Right ventricle myocardium inferior (tissue), 1 donor: ENCODE measurements at regions not wholly inside any gene's neighbourhood (a gene's known extent, or its start where the extent isn't known, plus 50 kb on each side); places are given as distances from the start of the nearest gene placed in this dataset.

ENCODE experiments used
- ATAC-seq: fragments of 200-7000 bp; cut with Tn5 transposase; one replicate; pipeline ENCODE4 v1.9.1; 2020; ENCODE audit warnings: mild to moderate bottlenecking, moderate library complexity
- DNase-seq: peaks from one replicate; pipeline ENCODE4 v3.0.0; 2021; ENCODE audit errors: missing footprints
- intact Hi-C: fragments of 100-400 bp; cut with DNase I; formaldehyde crosslinking; loops from one replicate; pipeline ENCODE4 v1.11.0; 2022
- donor health status: DM: no; HTN: yes; CAD: no; lungs with severe emphysema.

GRCh38 chr3:178079966-178080365 is 456.3 kb upstream of the KCNMB2 start:
- ATAC-seq (no peak), DNase-seq (no peak)
- intact Hi-C loops: loop anchor here (5.0 to 10.0 kb wide), 3 partner anchors 242 to 355 kb away; no protein-coding TSS in a partner anchor

- DNase-seq (no peak), ATAC-seq (no peak)
- intact Hi-C loops: loop anchor here (5.0 to 10.0 kb wide), 2 partner anchors 240 to 358 kb away; no protein-coding TSS in a partner anchor
Measured at GRCh38 chr3:178082326-178082906, 453.8 kb upstream of the KCNMB2 start.

- ATAC-seq (peak; percentile 57), DNase-seq (no peak)
- intact Hi-C loops: loop anchor here (5.0 to 10.0 kb wide), 2 partner anchors 238 to 359 kb away; no protein-coding TSS in a partner anchor
Measured at GRCh38 chr3:178083906-178084866, 452.1 kb upstream of the KCNMB2 start.

DNA sequence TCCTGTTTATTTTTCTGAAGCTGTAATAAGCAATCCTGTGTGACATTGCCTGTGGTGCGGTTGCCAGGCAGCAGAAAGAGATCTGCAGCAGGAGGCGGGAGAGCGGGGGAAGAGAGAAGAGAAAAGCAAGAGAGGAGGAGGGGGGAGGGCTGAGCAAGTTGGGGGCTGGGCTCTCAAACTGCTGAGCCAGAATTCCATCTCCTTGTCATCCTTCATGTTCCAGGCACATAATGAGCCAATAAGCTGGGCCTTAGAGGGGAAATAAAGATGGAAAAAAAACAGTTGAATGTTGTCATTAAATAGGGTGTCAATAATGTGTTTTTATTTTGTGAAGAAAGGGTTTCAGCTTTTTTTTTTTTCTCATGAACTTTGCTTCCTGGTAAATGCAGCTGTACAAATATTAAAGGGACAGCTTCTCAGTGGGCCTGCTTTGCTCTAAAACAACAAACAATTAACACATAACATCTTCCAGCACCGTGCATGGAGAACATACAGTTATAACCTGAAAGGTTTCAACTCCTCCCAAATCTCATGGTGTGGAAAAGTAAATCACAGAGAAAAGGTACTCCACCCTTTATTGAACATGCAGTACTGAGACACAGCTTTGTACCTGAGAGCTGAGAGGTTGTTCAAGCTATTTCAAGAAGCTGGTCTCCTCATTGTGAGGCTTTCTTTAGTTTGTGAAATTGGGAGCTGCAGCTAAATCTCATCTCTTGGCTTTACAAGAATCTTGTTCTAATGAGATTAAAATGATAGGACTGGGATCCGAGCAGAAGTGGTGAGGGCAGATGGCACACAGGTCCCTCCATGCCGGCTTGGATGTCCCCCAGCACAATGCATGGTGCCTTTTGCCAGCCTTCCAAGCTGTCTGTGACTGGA is 451.1 kb upstream of the KCNMB2 start:
- intact Hi-C loops: loop anchor here (5.0 to 10.0 kb wide), 2 partner anchors 237 to 360 kb away; no protein-coding TSS in a partner anchor
- ATAC-seq (peak; percentile 96), DNase-seq (peak; percentile 90)

GRCh38 chr3:178085817-178086123 is 450.5 kb upstream of the KCNMB2 start:
- DNase-seq (no peak), ATAC-seq (no peak)
- intact Hi-C loops: loop anchor here (10.0 kb wide), 1 partner anchor 361 kb away; no protein-coding TSS in a partner anchor

DNA sequence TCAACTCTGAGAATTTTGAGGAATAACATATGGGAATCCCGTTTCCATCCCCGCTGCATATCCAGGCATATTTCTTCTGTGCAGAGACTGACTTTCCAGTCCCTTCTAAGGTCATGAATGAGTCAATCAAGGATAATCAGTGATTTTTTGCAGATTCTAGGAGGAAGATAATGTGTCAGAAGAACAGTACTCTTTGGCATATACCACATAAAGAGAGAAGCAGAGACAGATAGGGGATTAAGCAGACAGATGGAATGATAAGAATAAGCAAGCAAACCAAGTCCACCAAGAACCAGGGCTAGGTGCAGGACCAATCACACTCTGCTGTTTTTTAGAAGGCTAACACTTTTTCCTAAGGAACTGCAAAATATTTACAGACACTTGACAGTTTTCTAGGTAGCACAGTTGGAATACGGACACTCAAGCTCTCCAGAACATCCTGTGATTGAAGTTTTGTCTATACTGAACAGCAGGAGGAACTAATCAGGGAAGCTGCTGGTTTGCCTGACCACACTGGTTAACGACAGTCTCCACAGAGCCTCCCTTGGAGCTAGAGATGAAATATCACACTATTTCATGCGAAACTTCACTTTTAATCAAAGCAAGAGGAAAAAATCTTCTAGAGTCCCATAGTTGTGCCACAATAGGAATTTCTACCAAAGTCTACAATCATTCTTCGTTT is 450.0 kb upstream of the KCNMB2 start:
- ATAC-seq (no peak), DNase-seq (no peak)
- intact Hi-C loops: loop anchor here (10.0 kb wide), 1 partner anchor 361 kb away; no protein-coding TSS in a partner anchor

DNA sequence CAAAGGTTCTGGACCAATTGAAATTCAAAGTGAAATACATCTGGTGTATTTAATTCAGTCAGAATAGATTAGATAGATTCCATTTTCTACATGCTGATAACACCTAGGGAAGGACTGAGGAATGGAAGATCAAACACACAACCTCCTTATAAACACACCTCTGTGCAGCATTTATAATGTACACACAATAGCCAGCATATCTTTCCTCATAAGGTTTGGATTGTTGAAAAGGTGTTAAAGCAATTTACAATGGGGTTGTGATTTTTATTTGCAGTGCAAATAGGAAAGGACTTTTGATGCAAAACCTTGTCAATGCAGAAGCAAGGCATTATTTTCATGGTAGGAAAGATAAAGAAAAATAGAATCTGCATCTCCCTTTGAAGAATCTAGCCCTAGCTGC is 448.9 kb upstream of the KCNMB2 start:
- no peak for DNase-seq
- intact Hi-C loops: loop anchor here (10.0 kb wide), 1 partner anchor 363 kb away; no protein-coding TSS in a partner anchor
- ATAC-seq: no peak

DNA sequence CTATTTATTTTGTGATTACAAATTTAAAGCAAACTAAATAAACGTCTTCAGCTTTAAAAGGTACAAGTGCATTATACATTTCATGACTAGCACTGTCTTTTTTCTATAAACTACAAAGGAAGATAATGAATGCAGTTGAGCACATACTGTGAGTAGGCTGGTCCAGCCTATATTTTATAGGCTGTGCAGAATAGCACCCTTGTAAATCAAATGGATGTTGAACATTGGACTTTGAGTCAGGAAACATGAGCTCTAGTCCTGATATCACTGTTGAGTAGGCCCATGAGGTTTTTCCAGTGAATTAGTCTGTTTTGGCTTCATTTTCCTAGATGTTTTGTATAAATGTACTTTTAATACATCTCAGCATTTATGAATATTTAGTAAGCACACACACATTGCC is 447.3 kb upstream of the KCNMB2 start:
- ATAC-seq (no peak), DNase-seq (no peak)
- intact Hi-C loops: loop anchor here (10.0 kb wide), 1 partner anchor 364 kb away; no protein-coding TSS in a partner anchor

GRCh38 chr3:178090899-178091298 is 445.3 kb upstream of the KCNMB2 start:
- intact Hi-C loops: no loop called here
- DNase-seq (no peak), ATAC-seq (no peak)

GRCh38 chr3:178095522-178095921 is 440.7 kb upstream of the KCNMB2 start:
- intact Hi-C loops: no loop called here
- ATAC-seq: no peak

GRCh38 chr3:178096955-178097354 is 439.3 kb upstream of the KCNMB2 start:
- ATAC-seq (no peak), DNase-seq (no peak)
- intact Hi-C loops: no loop called here

More at GRCh38 chr3:178095522-178095921, 440.7 kb upstream of the KCNMB2 start:
- no peak for DNase-seq

DNA sequence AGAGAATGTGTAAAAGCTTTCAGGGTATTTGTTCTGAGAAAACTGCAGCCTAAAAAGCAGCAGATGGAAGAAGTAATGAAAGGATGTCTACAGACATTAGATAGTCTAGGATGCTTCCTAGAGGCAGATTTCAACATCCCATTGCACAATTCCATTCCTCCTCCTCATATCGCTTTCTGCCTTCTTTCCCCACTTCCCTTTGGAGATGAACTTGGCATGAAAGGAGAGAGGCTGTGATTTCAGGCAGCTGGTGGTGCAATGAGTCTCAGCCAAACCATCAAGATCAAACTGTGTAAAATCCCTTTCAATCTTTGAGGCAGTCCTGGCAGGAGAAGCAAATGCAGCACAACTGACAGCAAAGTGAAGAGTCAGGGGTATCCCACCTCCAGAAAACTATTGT is 438.7 kb upstream of the KCNMB2 start:
- ATAC-seq (peak; percentile 97), DNase-seq (no peak)
- intact Hi-C loops: no loop called here

GRCh38 chr3:178099274-178099673 is 437.0 kb upstream of the KCNMB2 start:
- intact Hi-C loops: no loop called here
- DNase-seq (no peak), ATAC-seq (no peak)

GRCh38 chr3:178099862-178100261 is 436.4 kb upstream of the KCNMB2 start:
- ATAC-seq (no peak), DNase-seq (no peak)
- intact Hi-C loops: no loop called here

DNA sequence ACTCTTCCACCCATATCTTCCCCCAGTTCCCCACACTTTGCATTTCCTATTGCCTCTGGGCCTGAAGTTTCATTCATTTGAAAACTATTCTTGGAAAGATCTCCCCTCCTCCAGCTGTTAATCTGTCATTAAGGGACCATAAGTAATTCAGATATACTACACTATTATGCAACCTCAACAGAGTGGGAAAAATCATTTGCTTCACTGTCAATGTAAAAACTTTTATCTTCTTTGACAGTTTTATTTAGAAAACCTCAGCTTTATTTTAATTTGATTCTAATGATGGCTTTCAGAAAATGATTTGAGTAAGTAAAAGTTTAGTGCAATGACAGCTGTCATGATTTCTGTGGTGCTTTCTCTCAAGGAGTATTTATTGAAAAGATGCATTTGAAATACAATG is 435.3 kb upstream of the KCNMB2 start:
- ATAC-seq (no peak), DNase-seq (no peak)
- intact Hi-C loops: no loop called here

GRCh38 chr3:178103140-178103539 is 433.1 kb upstream of the KCNMB2 start:
- no peak for ATAC-seq
- DNase-seq: no peak
- intact Hi-C loops: no loop called here

- intact Hi-C loops: no loop called here
- DNase-seq (no peak), ATAC-seq (no peak)
Measured at GRCh38 chr3:178107804-178108203, 428.4 kb upstream of the KCNMB2 start.

DNA sequence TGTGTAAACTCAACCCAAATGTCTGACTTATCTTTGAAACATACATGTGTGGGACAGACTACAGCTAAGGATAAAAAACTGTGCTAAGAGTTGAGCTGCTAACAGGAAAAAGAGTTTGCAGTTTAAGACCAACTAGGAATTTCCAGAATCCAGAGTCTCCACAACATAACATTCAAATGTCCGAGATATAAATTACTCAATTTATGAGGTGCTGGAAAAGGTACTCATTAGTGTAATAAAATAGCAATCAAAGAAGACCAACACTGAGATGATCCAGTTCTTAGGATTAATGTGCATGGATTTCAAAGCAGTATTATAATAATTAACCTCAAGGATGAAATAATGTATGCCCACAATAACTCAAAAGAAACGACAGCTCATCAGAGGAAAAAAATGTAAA is 426.5 kb upstream of the KCNMB2 start:
- DNase-seq (no peak), ATAC-seq (no peak)
- intact Hi-C loops: no loop called here
